ENCODE measurements at regions not wholly inside any gene's neighbourhood (a gene's known extent, or its start where the extent isn't known, plus 50 kb on each side); places are given as distances from the start of the nearest gene placed in this dataset.
"Not testable (repeated sequence)": the region's sequence is repeated elsewhere in the genome, so short reads cannot be mapped to it uniquely, and the experiment has no call there.

DNA sequence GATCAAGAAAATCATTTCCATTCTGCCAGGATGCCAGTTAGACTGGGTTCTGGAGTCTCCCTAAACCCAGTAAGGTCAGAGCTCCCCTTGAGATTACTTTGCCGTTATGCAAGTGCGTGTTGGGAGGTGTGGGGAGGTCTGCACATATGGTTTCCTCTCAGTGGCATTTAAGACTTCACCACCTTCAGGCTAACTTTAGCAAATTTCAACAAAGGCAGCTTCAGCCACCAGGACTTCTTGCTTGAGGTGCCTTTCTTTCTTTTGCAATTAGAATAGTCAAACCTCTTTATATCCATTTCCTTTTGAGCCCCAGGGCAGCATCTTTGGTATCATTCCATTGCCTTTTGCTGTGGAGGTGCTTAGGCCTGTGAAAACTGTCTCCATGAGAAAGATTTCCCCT is 117.2 kb upstream of the CCND2 start:
- DNase-seq (ENCODE audit: low read depth in 2 of 2), result no peak

GRCh38 chr12:4154672-4155225 is 118.8 kb upstream of the CCND2 start:
- no peak for DNase-seq (ENCODE audit: low read depth in 2 of 2)

DNA sequence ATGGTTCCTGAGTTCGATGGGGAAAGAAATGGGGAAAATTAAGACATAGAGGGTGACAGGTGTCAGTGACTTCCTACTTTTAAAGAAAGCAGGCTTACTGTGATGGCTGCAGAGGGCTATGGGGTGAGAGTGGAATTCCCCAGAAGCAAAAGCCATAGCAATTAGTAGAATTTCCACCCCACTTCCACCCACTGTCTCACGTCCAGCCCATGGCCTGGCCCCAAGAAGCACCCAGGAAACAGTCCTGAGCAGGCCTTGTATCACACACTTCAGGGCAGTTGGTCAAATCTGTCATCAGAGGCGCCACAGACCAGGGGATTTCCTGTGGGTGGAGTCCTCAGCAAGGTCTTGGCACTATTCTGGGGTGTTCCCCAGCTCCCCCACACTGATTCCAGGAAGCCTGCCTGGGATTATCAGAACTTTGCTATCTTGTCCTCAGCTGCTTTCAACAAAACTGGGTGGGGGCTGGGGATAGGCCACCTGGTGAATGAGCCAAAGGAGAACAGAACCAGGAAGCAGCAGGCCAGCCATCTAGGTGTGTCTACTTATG is 120.1 kb upstream of the CCND2 start:
- peak; percentile 53 to 57 for DNase-seq (ENCODE audit: low read depth in 2 of 2)

- DNase-seq (ENCODE audit: low read depth in 2 of 2), result no peak
Measured at GRCh38 chr12:4152145-4152795, 121.3 kb upstream of the CCND2 start.

GRCh38 chr12:4151362-4152121 is 122.0 kb upstream of the CCND2 start:
- DNase-seq (ENCODE audit: low read depth in 2 of 2), result no peak

- not testable (repeated sequence) for DNase-seq (ENCODE audit: low read depth in 2 of 2)
Measured at GRCh38 chr12:4150355-4150754, 123.2 kb upstream of the CCND2 start.

DNA sequence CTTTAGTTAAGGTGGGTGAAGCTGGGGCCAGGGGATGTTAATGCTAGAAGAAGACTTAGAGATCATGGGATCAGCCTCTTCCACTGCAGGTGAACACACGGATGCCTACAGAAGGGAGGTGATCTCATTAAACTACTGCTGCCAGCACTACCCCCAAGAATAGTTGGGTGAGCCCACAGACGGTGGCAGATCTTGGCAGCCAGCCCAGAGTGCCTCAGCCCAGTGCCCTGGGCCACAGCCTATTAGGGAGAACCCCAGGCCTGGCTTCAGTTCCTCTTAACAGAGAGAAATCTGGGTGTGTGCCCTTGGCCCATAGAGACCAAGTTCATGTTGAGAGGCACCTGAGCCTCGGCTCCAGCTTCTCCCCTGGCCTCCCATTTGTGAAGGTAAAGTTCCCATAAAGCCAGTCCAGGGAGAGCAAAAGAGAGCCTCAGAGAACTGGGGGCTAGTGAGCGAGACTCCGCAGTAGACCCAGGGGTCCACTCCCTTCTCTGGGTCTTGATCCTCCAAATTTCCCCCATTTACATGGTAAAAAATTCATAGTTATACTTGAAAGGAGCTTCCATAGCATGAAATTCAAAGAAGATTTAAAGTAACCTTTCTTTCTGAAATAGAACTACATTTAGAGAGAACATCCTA is 125.0 kb upstream of the CCND2 start:
- DNase-seq (ENCODE audit: low read depth in 2 of 2), result peak; percentile 34 to 44

- no peak for DNase-seq (ENCODE audit: low read depth in 2 of 2)
Measured at GRCh38 chr12:4147031-4147481, 126.5 kb upstream of the CCND2 start.

DNA sequence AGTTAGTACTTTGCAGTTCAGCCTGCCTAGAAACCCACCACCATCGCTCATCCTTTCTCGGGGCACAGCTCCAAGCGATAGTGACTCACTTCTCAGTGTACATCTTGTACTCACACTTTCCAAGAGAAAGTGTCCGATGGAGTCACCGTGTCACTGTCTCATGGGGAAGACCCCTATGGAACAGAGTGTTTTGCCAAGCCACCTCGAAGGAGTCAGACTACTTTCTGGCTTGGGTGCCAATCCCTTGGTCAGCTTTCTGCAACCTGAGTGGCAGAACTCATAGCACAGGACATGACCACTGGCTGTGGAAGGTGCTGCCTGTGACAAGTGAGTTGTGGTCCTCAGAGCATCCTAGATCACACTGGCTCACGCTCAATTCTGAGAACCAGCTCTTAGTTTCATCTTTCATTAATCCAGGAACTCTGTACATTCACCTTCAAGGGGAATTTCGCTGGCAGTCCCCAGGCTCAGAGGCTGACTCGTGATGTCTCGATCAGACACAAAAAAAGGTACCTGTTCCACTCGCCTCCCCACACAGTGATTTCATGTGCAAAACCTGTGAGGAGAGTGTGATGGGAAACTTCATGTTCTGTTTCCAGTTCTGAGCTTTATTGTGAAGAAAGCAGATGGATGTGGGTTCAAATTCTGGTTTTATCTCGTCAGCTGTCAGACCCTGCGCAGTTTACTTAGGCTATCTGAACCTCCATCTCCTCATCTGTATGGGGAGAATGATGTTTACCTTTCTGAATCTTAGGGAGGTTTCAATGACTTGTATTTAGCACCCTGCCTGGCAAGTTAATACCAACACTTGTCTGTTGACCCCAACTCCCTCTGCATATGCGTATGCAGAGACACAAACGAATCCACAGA is 127.3 kb upstream of the CCND2 start:
- peak; percentile 32 to 59 for DNase-seq (ENCODE audit: low read depth in 2 of 2)

GRCh38 chr12:4144676-4145075 is 128.9 kb upstream of the CCND2 start:
- DNase-seq (ENCODE audit: low read depth in 2 of 2), result no peak

DNA sequence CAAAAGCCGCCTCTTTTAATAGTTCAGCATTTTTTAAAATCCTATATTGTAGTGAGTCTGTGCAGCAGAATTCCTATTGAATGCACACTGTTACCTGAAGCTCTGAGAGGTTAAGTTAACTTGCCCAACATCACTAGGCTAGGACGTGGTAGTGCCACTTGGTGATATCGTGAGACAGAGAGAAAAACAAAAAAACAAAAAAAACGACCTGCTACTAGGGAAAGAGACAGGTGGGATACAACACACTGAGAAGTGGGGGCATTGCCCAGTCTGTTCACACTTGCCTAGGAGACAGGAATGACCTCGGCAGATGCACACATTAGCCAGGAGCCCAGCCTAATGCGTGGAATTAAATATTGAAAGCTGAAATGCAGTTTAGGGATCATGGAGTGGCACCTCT is 129.7 kb upstream of the CCND2 start:
- DNase-seq (ENCODE audit: low read depth in 2 of 2), result no peak

GRCh38 chr12:4141348-4142270 is 132.0 kb upstream of the CCND2 start:
- no peak for DNase-seq (ENCODE audit: low read depth in 2 of 2)

- DNase-seq (ENCODE audit: low read depth in 2 of 2), result no peak
Measured at GRCh38 chr12:4140581-4141301, 132.8 kb upstream of the CCND2 start.

DNA sequence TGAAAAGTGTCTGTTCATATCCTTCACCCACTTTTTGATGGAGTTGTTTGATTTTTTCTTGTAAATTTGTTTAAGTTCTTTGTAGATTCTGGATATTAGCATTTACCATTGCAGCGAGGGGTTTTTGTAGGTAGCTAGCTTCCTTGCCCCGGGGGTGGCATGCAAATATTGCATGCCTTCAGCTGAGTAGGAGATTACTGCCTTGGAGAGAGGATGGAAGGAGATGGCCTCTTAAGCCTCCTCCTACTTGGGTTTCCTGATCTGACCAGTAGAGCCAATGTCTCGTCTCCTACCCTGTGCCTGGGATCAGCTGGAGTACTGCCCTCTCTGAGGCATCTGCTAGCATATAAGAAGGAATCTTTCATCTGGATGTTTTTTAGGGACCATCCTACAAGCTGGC is 134.4 kb upstream of the CCND2 start:
- no peak for DNase-seq (ENCODE audit: low read depth in 2 of 2)

DNA sequence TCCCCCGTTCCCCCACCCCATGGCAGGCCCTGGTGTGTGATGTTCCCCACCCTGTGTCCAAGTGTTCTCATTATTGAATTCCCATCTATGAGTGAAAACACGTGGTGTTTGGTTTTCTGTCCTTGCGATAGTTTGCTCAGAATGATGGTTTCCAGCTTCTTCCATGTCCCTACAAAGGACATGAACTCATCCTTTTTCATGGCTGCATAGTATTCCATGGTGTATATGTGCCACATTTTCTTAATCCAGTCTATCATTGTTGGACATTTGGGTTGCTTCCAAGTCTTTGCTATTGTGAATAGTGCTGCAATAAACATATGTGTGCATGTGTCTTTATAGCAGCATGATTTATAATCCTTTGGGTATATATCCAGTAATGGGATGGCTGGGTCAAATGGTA is 135.0 kb upstream of the CCND2 start:
- DNase-seq (ENCODE audit: low read depth in 2 of 2), result not testable (repeated sequence)

- DNase-seq (ENCODE audit: low read depth in 2 of 2), result no peak
Measured at GRCh38 chr12:4138051-4138450, 135.5 kb upstream of the CCND2 start.

DNA sequence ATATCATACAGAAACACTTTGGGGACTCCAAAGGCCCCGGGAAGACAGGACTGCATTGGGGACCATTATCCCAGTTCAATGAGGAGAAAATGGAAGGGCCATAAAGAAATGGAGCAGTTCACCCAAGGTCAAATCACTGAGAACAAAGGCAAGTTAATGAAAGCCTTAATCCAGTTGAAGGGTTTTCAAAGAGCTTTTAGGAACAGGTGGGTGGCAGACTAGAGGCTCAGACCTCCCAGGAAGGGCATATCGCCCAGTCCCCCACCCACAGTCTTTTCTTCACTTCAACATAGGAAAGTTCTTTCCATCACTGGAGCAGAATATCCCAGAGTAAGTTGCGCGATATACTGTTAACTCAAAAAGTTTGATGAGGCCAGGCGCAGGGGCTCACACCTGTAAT is 136.1 kb upstream of the CCND2 start:
- DNase-seq (ENCODE audit: low read depth in 2 of 2), result no peak

- DNase-seq (ENCODE audit: low read depth in 2 of 2), result no peak
Measured at GRCh38 chr12:4137015-4137414, 136.5 kb upstream of the CCND2 start.

DNA sequence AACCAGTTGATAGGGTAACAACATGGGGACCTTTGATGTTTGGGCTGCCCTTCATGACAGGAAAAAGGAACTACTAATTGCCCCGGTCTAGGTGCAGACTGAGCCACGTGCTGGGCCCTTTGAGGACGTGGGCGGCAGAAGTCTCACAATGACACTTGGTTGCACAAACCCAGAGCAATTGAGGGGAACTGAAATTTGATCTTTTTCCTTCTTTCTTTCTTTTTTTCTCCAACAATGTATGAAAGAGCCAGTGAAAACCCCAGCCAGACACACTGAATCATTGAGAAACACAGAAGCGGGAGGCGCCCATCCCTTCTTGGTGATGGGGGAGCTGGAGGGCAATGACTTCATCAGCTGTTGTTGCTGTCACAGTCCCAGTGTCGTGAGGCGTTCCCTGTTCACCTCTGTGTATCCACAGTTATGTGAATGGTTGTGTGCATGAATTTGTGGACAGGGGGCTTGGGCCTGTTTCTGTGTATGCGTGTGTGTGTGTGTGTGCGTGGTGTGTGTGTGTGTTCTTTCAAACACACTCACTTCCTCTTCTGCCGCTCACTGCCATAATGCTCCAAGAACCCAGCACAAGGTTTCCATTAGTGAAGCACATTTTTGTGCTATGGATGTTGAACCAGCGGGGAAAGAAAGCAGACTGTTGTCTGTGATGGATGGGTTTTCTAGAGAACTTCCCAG is 137.5 kb upstream of the CCND2 start:
- no peak for DNase-seq (ENCODE audit: low read depth in 2 of 2)
